ENCODE measurements at regions not wholly inside any gene's neighbourhood (a gene's known extent, or its start where the extent isn't known, plus 50 kb on each side); places are given as distances from the start of the nearest gene placed in this dataset.

- Histone ChIP-seq H3K36me3 (ENCODE audit: control insufficient read depth, insufficient read depth, low read length) (no peaks in the 10 kb centered on the region), H3K4me3 (replicated peaks; ENCODE audit: low read depth, low read length) (no peak overlapping the region), H3K27me3 (replicated peaks; ENCODE audit: control insufficient read depth, insufficient read depth, low read length) (no peaks in the 10 kb centered on the region)
- no peak for DNase-seq (ENCODE audit: extremely low read depth, insufficient read length)
- TF ChIP-seq, protein P1, sequence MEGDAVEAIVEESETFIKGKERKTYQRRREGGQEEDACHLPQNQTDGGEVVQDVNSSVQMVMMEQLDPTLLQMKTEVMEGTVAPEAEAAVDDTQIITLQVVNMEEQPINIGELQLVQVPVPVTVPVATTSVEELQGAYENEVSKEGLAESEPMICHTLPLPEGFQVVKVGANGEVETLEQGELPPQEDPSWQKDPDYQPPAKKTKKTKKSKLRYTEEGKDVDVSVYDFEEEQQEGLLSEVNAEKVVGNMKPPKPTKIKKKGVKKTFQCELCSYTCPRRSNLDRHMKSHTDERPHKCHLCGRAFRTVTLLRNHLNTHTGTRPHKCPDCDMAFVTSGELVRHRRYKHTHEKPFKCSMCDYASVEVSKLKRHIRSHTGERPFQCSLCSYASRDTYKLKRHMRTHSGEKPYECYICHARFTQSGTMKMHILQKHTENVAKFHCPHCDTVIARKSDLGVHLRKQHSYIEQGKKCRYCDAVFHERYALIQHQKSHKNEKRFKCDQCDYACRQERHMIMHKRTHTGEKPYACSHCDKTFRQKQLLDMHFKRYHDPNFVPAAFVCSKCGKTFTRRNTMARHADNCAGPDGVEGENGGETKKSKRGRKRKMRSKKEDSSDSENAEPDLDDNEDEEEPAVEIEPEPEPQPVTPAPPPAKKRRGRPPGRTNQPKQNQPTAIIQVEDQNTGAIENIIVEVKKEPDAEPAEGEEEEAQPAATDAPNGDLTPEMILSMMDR (IDR thresholded peaks at IDR 0.05; ENCODE audit: insufficient read depth, low read length, poor library complexity, severe bottlenecking) = no peak
Observed at GRCh38 chr4:187767158-187767557, 228.4 kb upstream of the ZFP42 start.

DNA sequence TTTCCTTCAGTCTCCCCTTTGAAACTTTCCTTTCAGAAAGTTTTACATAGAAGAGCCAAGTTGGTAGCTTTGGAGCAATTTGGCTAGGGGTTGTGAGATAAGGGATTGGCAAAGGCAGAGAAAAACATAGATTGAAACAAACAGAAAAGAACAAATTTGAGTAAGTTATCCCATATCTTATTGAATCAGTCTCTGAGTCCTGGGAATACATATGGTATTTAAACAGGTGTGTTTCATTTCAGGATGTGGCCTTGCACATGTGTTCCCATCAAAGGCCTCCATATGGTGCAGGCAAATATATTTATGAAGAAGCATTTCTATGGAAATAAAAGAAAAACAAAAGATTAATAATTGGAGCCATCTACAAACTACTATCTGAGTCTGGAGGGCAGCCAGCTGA lies 227.9 kb upstream of the ZFP42 start:
- TF ChIP-seq, protein P1 (IDR thresholded peaks at IDR 0.05; ENCODE audit: insufficient read depth, low read length, poor library complexity, severe bottlenecking) = no peak
- DNase-seq (ENCODE audit: extremely low read depth, insufficient read length) = no peak
- Histone ChIP-seq H3K36me3 (ENCODE audit: control insufficient read depth, insufficient read depth, low read length) (no peaks in the 10 kb centered on the region), H3K27me3 (replicated peaks; ENCODE audit: control insufficient read depth, insufficient read depth, low read length) (no peaks in the 10 kb centered on the region), H3K4me3 (replicated peaks; ENCODE audit: low read depth, low read length) (no peak overlapping the region)

DNA sequence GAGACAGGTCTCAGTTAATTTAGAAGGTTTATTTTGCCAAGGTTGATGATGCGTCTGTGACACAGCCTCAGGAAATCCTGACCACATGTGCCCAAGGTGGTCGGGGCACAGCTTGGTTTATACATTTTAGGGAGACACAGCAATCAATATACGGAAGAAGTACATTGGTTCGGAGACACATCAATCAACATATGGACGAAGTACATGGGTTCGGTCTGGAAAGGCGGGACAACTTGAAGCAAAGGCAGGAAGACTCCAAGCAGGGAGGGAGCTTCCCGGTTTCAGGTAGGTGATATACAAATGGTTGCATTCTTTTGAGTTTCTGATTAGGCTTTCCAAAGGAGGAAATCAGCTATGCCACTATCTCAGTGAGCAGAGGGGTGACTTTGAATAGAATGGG lies 225.2 kb upstream of the ZFP42 start:
- Histone ChIP-seq H3K4me3 (replicated peaks; ENCODE audit: low read depth, low read length) (no peak overlapping the region), H3K27me3 (replicated peaks; ENCODE audit: control insufficient read depth, insufficient read depth, low read length) (no peaks in the 10 kb centered on the region), H3K36me3 (ENCODE audit: control insufficient read depth, insufficient read depth, low read length) (no peaks in the 10 kb centered on the region)
- TF ChIP-seq, protein P1 (IDR thresholded peaks at IDR 0.05; ENCODE audit: insufficient read depth, low read length, poor library complexity, severe bottlenecking) = no peak
- no peak for DNase-seq (ENCODE audit: extremely low read depth, insufficient read length)

- H3K27me3 ChIP-seq (replicated peaks; ENCODE audit: control insufficient read depth, insufficient read depth, low read length) = no peaks in the 10 kb centered on the region
- TF ChIP-seq, protein P1 (IDR thresholded peaks at IDR 0.05; ENCODE audit: insufficient read depth, low read length, poor library complexity, severe bottlenecking) = no peak
- no peak overlapping the region for H3K4me3 ChIP-seq (replicated peaks; ENCODE audit: low read depth, low read length)
- no peaks in the 10 kb centered on the region for H3K36me3 ChIP-seq (ENCODE audit: control insufficient read depth, insufficient read depth, low read length)
- DNase-seq (ENCODE audit: extremely low read depth, insufficient read length) = no peak
Observed at GRCh38 chr4:187777954-187778353, 217.6 kb upstream of the ZFP42 start.

GRCh38 chr4:187780070-187780469 lies 215.5 kb upstream of the ZFP42 start:
- H3K4me3 ChIP-seq (replicated peaks; ENCODE audit: low read depth, low read length) = no peak overlapping the region
- H3K27me3 ChIP-seq (replicated peaks; ENCODE audit: control insufficient read depth, insufficient read depth, low read length) = no peaks in the 10 kb centered on the region
- DNase-seq (ENCODE audit: extremely low read depth, insufficient read length) = no peak
- no peaks in the 10 kb centered on the region for H3K36me3 ChIP-seq (ENCODE audit: control insufficient read depth, insufficient read depth, low read length)
- TF ChIP-seq, protein P1 (IDR thresholded peaks at IDR 0.05; ENCODE audit: insufficient read depth, low read length, poor library complexity, severe bottlenecking) = no peak

- H3K36me3 ChIP-seq (ENCODE audit: control insufficient read depth, insufficient read depth, low read length) = no peaks in the 10 kb centered on the region
- no peak overlapping the region for H3K4me3 ChIP-seq (replicated peaks; ENCODE audit: low read depth, low read length)
- no peak for DNase-seq (ENCODE audit: extremely low read depth, insufficient read length)
- TF ChIP-seq, protein P1 (IDR thresholded peaks at IDR 0.05; ENCODE audit: insufficient read depth, low read length, poor library complexity, severe bottlenecking) = no peak
- no peaks in the 10 kb centered on the region for H3K27me3 ChIP-seq (replicated peaks; ENCODE audit: control insufficient read depth, insufficient read depth, low read length)
Observed at GRCh38 chr4:187782286-187782824, 213.2 kb upstream of the ZFP42 start.

Measured in GM06990 (cell line).